Jurkat, Clone E6-1 (cell line): ENCODE measurements at regions not wholly inside any gene's neighbourhood (a gene's known extent, or its start where the extent isn't known, plus 50 kb on each side); places are given as distances from the start of the nearest gene placed in this dataset.

ENCODE experiments used
- DNase-seq: peaks from one replicate; pipeline ENCODE4 v3.0.0-alpha.2; 2011; ENCODE audit warnings: low read depth, low spot score
- H3K4me3 ChIP-seq: 2 replicates; pipeline ENCODE4 v1.5.1; 2011; ENCODE audit warnings: mild to moderate bottlenecking, low read length, control low read depth, moderate library complexity

DNA sequence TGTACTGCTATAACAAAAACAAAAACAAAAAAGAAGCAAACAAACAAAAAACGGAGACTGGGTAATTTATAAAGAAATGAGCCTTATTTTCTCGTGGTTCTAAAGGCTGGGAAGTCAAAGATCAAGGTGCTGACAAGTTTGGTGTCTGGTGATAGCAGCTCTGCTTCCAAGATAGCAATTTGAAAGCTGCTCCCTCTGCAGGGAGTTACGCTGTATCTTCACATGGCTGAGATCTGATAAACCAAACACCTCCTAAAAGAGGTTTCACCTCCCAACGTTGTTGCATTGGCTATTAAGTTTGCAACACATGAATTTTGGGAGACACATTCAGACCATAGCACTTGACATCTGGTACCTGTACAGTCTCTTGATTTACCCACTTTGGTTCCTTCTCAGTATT lies 854.2 kb downstream of the CENPC start:
- H3K4me3 ChIP-seq, result no peak overlapping the region

GRCh38 chr4:66688674-66689073 lies 856.6 kb downstream of the CENPC start:
- no peak overlapping the region for H3K4me3 ChIP-seq
- DNase-seq, result no peak

More for the DNA sequence above, 854.2 kb downstream of the CENPC start:
- DNase-seq, result no peak

- no peak for DNase-seq
- H3K4me3 ChIP-seq, result no peak overlapping the region
Observed at GRCh38 chr4:66687459-66687858, 857.8 kb downstream of the CENPC start.

DNA sequence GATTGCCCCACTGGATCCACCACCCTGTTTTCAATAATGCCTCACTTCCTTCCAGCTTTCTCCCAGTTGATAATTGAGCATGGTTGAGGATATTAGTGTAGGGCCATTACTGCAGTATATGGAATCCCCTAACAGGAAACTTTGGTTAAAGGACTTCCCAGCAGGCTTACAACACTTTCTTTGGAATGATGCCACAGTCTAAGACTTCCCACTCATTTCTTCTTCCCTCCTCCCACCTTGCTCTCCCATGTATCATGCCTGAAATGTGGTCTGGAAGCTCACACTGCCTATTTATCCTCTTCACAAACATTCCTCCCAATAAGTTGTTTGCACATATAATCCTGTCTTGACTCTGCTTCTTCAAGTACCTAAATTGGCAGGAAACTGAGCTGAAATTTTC lies 863.3 kb downstream of the CENPC start:
- DNase-seq, result no peak
- no peak overlapping the region for H3K4me3 ChIP-seq

- no peak for DNase-seq
- no peak overlapping the region for H3K4me3 ChIP-seq
Observed at GRCh38 chr4:66667249-66667648, 878.1 kb downstream of the CENPC start.

DNA sequence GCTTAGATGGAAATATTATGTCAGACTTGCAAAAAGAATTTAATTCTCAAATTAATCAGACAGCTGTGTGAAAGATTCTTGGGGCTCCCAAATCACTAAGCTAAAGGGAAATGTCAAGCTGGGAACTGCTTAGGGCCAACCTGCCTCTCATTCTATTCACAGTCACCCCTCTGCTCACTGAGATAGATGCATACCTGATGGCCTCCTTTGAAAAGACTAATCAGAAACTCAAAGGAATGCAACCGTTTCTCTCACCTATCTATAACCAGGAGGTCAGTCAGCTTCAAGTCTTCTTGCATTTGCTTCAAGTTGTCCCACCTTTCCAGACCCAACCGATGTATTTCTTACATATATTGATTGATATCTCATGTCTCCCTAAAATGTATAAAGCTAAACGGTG lies 882.7 kb downstream of the CENPC start:
- no peak for DNase-seq

GRCh38 chr4:66658809-66659208 lies 886.5 kb downstream of the CENPC start:
- no peak for DNase-seq
- no peak overlapping the region for H3K4me3 ChIP-seq

More for the DNA sequence above, 882.7 kb downstream of the CENPC start:
- no peak overlapping the region for H3K4me3 ChIP-seq

DNA sequence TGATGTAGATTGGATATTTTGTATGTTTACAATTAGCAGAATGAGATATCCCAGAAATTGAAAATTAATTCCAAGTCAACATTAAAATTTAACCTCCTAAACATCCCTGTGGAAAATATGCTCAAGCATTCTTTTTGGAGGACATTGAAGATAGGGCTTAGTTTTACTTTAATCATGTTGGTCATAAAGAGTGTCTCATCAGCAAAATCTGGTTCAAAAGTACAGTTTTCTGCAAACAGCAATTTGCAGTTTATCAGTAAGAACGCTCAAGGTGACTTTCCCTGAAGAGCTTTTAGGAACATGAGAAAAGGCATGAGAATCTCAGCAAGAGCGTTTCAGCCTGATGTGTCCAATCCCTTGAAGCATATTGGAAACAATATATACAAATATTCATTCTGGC lies 889.8 kb downstream of the CENPC start:
- DNase-seq, result no peak
- no peak overlapping the region for H3K4me3 ChIP-seq

DNA sequence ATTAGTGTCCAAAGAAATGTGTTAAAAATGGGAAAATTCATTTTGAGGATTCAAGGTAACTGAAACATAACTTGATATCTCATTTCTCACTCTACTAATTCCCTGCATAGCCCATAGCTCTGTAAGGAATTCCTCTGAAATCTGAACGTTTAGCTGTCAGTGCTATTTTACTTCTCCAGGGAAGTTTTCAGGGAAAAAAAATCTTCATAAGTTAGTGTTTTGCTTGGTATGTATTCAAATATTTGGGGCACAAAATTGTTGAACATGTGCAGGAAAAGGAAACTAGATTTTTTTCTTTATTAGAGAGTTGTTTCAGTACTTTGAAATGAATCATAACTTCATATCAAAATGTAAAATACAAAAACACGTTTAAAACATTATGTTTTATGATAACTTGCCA lies 891.4 kb downstream of the CENPC start:
- no peak overlapping the region for H3K4me3 ChIP-seq
- DNase-seq, result no peak

GRCh38 chr4:66649236-66649635 lies 896.1 kb downstream of the CENPC start:
- no peak for DNase-seq
- H3K4me3 ChIP-seq, result no peak overlapping the region

DNA sequence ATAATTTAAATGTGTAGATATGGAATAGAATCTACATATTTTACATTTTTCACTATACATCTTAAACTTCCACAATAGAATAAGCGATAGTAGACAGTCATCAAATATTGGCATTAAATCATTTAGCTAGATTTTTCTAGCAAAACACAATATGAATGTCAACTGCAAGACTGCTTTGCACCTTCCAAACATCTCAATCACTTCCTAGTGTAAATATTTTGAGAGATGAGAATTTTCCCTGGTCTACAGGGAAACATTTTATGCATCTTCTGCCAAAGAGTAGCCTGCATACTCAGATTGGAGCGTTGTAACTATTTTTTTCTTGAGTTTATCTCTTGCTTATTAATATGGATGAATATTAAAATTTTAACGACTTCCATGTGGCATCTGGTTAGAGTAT lies 897.4 kb downstream of the CENPC start:
- no peak overlapping the region for H3K4me3 ChIP-seq
- DNase-seq, result no peak

DNA sequence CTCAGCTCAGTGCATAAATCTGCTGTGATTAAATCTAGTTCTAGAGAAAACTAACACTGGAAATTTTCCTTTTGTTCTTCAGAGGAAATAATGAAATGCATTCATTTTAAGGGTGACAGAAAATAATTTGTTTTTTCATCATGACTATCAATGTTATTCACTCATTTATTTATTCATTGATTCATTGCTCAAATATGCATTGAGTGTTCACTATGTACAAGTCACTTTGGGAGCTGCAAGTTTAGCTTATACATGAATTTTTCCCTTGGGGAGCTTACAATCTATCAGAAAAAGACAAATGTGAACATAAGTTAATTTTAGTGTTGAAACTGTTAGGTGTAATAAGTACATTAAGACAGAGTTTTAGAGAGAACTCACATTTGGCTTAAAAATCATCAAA lies 897.8 kb downstream of the CENPC start:
- no peak for DNase-seq
- no peak overlapping the region for H3K4me3 ChIP-seq

GRCh38 chr4:66640233-66640990 lies 904.9 kb downstream of the CENPC start:
- no peak overlapping the region for H3K4me3 ChIP-seq
- no peak for DNase-seq

DNA sequence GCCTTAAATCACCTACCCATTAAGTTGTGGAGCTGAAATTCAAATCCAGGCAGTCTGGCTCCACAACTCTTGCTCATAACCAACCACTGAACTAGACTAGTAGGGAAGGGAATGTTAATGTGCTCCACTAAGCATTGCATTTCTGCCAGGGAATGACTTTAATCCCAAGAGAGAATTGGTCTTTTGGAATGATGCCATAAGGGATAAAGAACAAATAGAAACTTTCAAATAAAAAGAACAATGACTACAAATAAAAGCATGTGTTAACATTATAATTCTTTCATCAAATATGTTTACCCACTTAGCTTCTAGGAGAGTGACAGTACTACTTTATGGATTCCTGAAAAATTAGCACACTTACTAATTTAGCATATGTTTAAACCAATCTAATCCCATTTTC lies 905.9 kb downstream of the CENPC start:
- DNase-seq, result no peak
- H3K4me3 ChIP-seq, result no peak overlapping the region

- no peak for DNase-seq
- H3K4me3 ChIP-seq, result no peak overlapping the region
Observed at GRCh38 chr4:66636349-66636748, 909.0 kb downstream of the CENPC start.

DNA sequence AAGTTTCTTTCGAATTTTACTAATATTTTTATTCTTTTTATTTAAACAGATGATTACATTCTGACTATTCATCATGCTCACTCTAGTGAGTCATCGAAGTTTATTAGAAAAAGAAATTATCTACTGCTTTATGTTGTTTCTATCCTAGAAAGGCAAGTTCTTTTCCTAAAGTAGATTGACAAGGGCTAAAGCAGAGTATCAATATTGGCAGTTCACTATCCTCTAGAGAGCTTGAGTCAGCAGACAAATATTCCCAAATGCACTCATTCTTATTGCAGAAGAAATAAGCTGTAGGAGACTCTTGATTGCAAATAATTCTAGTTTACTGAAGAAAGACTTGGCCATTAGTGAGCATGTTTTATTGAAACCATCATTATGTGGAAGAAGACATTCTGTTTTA lies 911.8 kb downstream of the CENPC start:
- no peak overlapping the region for H3K4me3 ChIP-seq
- DNase-seq, result no peak

DNA sequence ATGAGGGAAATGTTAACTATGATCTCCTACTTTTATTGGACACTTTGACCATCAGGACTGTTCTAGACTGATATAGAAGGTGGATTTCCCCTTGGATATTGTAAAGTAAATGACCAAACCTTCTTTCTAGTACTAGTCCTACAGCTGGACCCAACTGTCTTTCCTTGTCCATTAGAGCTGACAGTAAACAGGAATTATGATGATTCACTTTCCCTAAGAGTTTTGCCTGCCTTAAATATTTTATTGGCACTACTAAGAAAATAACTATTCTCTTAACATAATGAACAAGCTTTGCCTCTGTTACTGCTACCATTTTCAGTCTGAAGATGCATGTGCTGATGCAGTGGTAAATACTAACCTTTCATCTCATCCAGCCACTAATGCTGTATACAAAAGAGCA lies 915.4 kb downstream of the CENPC start:
- H3K4me3 ChIP-seq, result no peak overlapping the region
- no peak for DNase-seq

- DNase-seq, result no peak
Observed at GRCh38 chr4:66628146-66628545, 917.2 kb downstream of the CENPC start.

GRCh38 chr4:66625480-66625879 lies 919.8 kb downstream of the CENPC start:
- H3K4me3 ChIP-seq, result no peak overlapping the region
- DNase-seq, result no peak

More at GRCh38 chr4:66628146-66628545, 917.2 kb downstream of the CENPC start:
- H3K4me3 ChIP-seq, result no peak overlapping the region

DNA sequence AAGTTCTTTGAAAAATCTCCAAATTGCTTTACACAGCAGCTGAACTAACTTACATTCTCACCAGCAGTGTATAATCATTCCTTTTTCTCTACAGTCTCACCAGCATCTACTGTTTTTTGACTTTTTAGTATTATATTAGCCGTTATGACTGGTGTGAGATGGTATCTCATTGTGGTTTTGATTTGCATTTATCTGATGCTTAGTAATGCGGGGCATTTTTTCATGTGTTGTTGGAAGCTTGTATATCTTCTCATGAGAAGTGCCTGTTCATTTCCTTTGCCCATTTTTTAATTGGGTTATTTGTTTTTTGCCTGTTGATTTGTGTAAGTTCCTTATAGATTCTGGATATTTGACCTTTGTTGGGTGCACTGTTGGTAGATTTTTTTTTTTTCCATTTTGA lies 931.7 kb downstream of the CENPC start:
- DNase-seq, result no peak
- no peak overlapping the region for H3K4me3 ChIP-seq

DNA sequence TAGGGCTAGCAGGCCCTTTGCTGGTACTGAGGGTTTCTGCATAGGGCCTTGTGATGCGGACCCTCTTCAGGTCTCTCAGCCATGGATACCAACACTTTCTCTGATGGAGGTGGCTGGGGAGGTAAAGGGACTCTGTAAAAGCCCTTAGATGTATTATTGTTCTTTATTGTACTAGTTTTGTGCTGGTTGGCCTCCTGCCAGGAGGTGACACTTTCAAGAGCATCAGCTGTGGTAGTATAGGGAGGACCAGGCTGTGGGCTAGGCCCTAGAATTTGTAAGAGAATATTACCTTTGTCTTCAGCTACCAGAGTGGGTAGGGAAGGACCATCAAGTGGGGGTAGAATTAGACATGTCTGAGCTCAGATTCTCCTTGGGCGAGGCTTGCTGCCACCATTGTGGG lies 936.3 kb downstream of the CENPC start:
- DNase-seq, result no peak

More for the DNA sequence above, 936.3 kb downstream of the CENPC start:
- no peak overlapping the region for H3K4me3 ChIP-seq
